Activated B cell treated with CpG ODN at 0.5 μM for 24 hours (primary cell): ENCODE measurements at regions not wholly inside any gene's neighbourhood (a gene's known extent, or its start where the extent isn't known, plus 50 kb on each side); places are given as distances from the start of the nearest gene placed in this dataset.

Experiments used
- ATAC-seq: fragments of 200-7000 bp; cut with Tn5 transposase; one replicate; pipeline ENCODE4 v1.10.0; 2021; ENCODE audit warnings: low read depth, mild to moderate bottlenecking, moderate library complexity
- CTCF ChIA-PET: fragments of 350-600 bp; sonication (Branson Sonifier 250); formaldehyde crosslinking; loops from one replicate; lab custom pipeline; 2021; ENCODE audit warnings: antibody characterized with exemption; lab: Charles Lee
- POLR2A ChIA-PET: fragments of 350-600 bp; sonication (Branson Sonifier 250); formaldehyde crosslinking; loops from one replicate; lab custom pipeline; 2021; ENCODE audit warnings: antibody characterized with exemption; lab: Charles Lee
- DNase-seq: peaks from one replicate; pipeline ENCODE4 v3.0.0; 2022
- H3K27ac Mint-ChIP-seq: one replicate; pipeline ENCODE4 v1.8.0; 2020; ENCODE audit warnings: mixed read lengths
- H3K27me3 Mint-ChIP-seq: one replicate; pipeline ENCODE4 v1.8.0; 2021; ENCODE audit warnings: mixed read lengths
- H3K36me3 Mint-ChIP-seq: one replicate; pipeline ENCODE4 v1.8.0; 2021; ENCODE audit warnings: low read depth, mixed read lengths
- H3K4me1 Mint-ChIP-seq: one replicate; pipeline ENCODE4 v1.8.0; 2021; ENCODE audit warnings: mixed read lengths
- H3K4me3 Mint-ChIP-seq: one replicate; pipeline ENCODE4 v1.8.0; 2020; ENCODE audit warnings: mild to moderate bottlenecking, mixed read lengths
- H3K9me3 Mint-ChIP-seq: one replicate; pipeline ENCODE4 v1.8.0; 2020; ENCODE audit warnings: mixed read lengths
- CTCF ChIP-seq: fragments of 200-600 bp; IDR thresholded peaks from one replicate; pipeline ENCODE4 v1.8.0; 2022; ENCODE audit warnings: antibody characterized with exemption, mild to moderate bottlenecking
- intact Hi-C: fragments of 100-400 bp; cut with micrococcal nuclease; formaldehyde crosslinking; loops from one replicate; pipeline ENCODE4 v1.15.1; 2024

GRCh38 chr2:82690757-82691411 is 1768.2 kb downstream of the SUCLG1 start:
- H3K4me3 Mint-ChIP-seq: no peak overlapping the region
- intact Hi-C loops: no loop called here
- H3K36me3 Mint-ChIP-seq: no peaks in the 10 kb centered on the region
- POLR2A ChIA-PET: no interaction called here
- TF ChIP-seq CTCF: no peak
- no peaks in the 10 kb centered on the region for H3K4me1 Mint-ChIP-seq
- no peaks in the 10 kb centered on the region for H3K27me3 Mint-ChIP-seq
- peaks cover 8% of the 10 kb centered on the region for H3K9me3 Mint-ChIP-seq
- DNase-seq (no peak), ATAC-seq (no peak)
- no peak overlapping the region for H3K27ac Mint-ChIP-seq
- CTCF ChIA-PET: interaction anchor here (0.6 kb wide), 1 partner anchor 22 kb away, joined by 3 read pairs; no protein-coding TSS in a partner anchor

DNA sequence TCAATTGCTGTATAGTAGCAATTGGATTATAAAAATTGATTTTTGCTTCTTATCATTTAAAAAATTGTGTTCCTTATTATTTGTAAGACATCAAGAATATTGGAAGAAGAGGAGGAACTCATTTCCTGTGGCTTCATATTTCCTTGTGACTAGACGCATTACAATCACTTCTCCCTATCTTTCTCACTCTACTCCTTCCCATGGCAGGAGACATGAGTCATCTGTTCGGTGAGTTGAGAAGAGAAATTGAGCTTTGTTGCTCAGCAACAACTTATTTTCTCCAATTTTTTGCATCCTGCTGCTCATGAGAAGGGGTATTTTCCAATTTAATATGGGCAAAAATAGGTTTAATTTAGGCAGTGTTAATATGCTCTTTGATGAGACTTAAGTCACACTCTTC is 1783.9 kb downstream of the SUCLG1 start:
- Mint-ChIP-seq H3K4me3 (no peak overlapping the region), H3K9me3 (peaks cover 12% of the 10 kb centered on the region), H3K27ac (no peak overlapping the region), H3K27me3 (no peaks in the 10 kb centered on the region), H3K4me1 (no peaks in the 10 kb centered on the region), H3K36me3 (no peaks in the 10 kb centered on the region)
- DNase-seq: no peak
- intact Hi-C loops: no loop called here
- TF ChIP-seq CTCF: no peak
- no peak for ATAC-seq
- POLR2A ChIA-PET: no interaction called here
- CTCF ChIA-PET: no interaction called here

DNA sequence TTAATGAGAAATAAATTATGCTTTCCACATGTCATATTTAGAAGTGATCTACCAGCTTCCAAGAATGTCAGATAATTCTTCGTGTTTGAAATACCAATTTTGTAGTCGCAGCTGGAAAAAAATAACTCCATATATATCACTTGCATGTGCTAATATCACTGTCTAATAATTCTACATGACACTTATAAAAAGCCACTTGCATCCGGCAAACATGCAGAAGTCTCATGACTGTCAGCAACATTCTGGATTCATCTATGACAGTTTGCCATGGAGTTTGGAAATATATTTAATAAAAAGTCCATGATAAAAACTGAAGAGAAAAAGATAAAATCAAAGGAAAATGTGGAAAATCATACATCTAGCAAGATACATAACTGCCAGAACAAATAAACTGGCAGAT is 1784.4 kb downstream of the SUCLG1 start:
- Mint-ChIP-seq H3K9me3 (peaks cover 12% of the 10 kb centered on the region), H3K27ac (no peak overlapping the region), H3K4me1 (no peaks in the 10 kb centered on the region), H3K4me3 (no peak overlapping the region), H3K27me3 (no peaks in the 10 kb centered on the region), H3K36me3 (no peaks in the 10 kb centered on the region)
- intact Hi-C loops: no loop called here
- ChIA-PET POLR2A (no interaction called here), CTCF (no interaction called here)
- DNase-seq: no peak
- TF ChIP-seq CTCF: no peak
- ATAC-seq: no peak

DNA sequence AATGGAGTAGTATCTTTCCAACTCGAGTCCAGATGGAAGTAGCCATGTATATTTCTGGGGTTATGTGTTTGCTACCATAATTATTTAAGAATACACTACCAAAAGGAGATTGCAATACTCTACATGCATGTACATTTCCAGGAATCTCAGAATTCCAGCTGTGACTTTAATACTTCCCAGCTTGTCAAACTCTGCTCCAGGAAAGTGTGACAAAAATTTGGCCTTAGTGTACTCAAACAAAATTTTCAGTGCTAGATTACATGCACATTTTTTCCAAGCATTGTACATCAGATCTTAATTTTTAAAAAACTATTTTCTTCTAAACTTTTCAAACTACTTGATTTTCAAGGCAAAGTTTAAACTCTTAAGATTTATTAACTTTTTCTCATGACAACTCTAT is 1791.6 kb downstream of the SUCLG1 start:
- no peak overlapping the region for H3K27ac Mint-ChIP-seq
- H3K9me3 Mint-ChIP-seq: peaks cover 4% of the 10 kb centered on the region
- H3K4me1 Mint-ChIP-seq: no peaks in the 10 kb centered on the region
- no peak for ATAC-seq
- H3K4me3 Mint-ChIP-seq: no peak overlapping the region
- no peaks in the 10 kb centered on the region for H3K36me3 Mint-ChIP-seq
- CTCF ChIA-PET: no interaction called here
- DNase-seq: no peak
- H3K27me3 Mint-ChIP-seq: no peaks in the 10 kb centered on the region
- intact Hi-C loops: no loop called here
- POLR2A ChIA-PET: no interaction called here
- TF ChIP-seq CTCF: no peak

GRCh38 chr2:82665691-82666090 is 1793.4 kb downstream of the SUCLG1 start:
- Mint-ChIP-seq H3K4me3 (no peak overlapping the region), H3K27me3 (no peaks in the 10 kb centered on the region), H3K36me3 (no peaks in the 10 kb centered on the region), H3K9me3 (peaks cover 4% of the 10 kb centered on the region), H3K4me1 (no peaks in the 10 kb centered on the region), H3K27ac (no peak overlapping the region)
- TF ChIP-seq CTCF: no peak
- DNase-seq (no peak), ATAC-seq (no peak)
- intact Hi-C loops: no loop called here
- ChIA-PET POLR2A (no interaction called here), CTCF (no interaction called here)
